ENCODE measurements at regions not wholly inside any gene's neighbourhood (a gene's known extent, or its start where the extent isn't known, plus 50 kb on each side); places are given as distances from the start of the nearest gene placed in this dataset.

DNA sequence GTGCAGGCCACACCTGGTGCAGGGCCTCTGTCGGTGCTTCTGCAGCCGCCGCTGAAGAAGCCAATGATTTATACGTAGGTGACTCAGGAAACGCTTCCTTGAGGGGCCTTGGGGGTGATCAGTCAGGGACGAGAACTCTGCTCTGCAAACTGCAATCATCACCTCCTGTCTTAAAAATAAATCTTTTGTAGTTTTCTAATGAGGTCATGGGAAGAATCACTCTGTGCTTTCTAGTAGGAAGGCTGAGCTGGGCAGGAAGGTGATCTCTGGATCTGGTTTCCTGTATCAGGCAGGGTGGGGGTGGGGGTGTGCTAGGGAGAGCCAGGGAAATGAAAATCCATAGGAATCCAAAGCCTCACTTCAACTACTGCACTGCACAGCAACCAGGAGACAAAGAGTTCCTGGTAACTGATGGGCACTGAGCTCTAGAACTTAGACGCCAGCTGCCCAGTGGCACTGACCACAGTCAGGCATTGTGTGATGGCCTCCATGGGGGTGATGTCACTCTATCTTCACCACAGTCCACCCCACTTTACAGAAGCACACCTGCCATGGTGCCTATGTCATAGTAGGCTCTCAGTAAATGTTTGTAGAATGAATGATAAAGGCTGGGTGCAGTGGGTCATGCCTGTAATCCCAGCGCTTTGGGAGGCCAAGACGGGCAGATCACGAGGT, 292.4 kb upstream of the PWP1 start:
- no peak overlapping the region for H3K9ac ChIP-seq (ENCODE audit: low read depth in 1 of 2, low read length in 2 of 2)
- no peaks in the 10 kb centered on the region for H3K36me3 ChIP-seq (ENCODE audit: control insufficient read depth in 1 of 2, insufficient read depth in 2 of 2, low read length in 2 of 2)
- no peak overlapping the region for H3K4me3 ChIP-seq (ENCODE audit: low read depth in 1 of 2, low read length in 2 of 2)
- H3K27me3 ChIP-seq (ENCODE audit: control insufficient read depth in 1 of 2, insufficient read depth in 2 of 2, low read length in 2 of 2) = no peaks in the 10 kb centered on the region
- H3K4me1 ChIP-seq (ENCODE audit: control insufficient read depth in 1 of 2, insufficient read depth in 2 of 2, low read length in 2 of 2) = peaks cover 0 to 2% of the 10 kb centered on the region in 2 donors
- H3K27ac ChIP-seq (ENCODE audit: low read depth, low read length) = no peak overlapping the region
- H3K9me3 ChIP-seq (ENCODE audit: control insufficient read depth in 1 of 2, low read length in 2 of 2) = no peaks in the 10 kb centered on the region

DNA sequence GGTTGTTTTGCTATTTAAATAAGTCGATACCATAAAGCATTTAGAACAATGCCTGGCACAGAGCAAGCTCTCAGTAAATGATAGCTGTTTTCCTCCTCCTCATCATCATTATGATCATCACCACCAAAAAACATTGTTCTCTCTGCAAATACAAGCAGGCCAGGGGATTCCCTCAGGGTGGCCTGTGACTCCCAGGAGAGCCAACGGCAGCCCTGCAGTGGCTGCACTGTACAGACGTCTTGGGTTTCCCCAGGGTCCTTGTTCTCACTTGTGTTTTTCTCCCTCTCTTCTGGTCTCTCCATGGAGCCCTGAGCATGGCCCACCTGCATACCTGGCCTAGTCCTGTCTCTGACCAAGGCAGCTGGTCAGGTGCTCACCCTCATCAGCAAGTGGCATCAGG, 290.9 kb upstream of the PWP1 start:
- H3K27ac ChIP-seq (ENCODE audit: low read depth, low read length) = no peak overlapping the region

GRCh38 chr12:107395817-107396216, 289.8 kb upstream of the PWP1 start:
- H3K4me3 ChIP-seq (ENCODE audit: low read depth in 1 of 2, low read length in 2 of 2) = no peak overlapping the region
- H3K27ac ChIP-seq (ENCODE audit: low read depth, low read length) = no peak overlapping the region
- no peaks in the 10 kb centered on the region for H3K27me3 ChIP-seq (ENCODE audit: control insufficient read depth in 1 of 2, insufficient read depth in 2 of 2, low read length in 2 of 2)
- H3K36me3 ChIP-seq (ENCODE audit: control insufficient read depth in 1 of 2, insufficient read depth in 2 of 2, low read length in 2 of 2) = no peaks in the 10 kb centered on the region
- H3K9ac ChIP-seq (ENCODE audit: low read depth in 1 of 2, low read length in 2 of 2) = no peak overlapping the region
- H3K9me3 ChIP-seq (ENCODE audit: control insufficient read depth in 1 of 2, low read length in 2 of 2) = no peaks in the 10 kb centered on the region
- H3K4me1 ChIP-seq (ENCODE audit: control insufficient read depth in 1 of 2, insufficient read depth in 2 of 2, low read length in 2 of 2) = peaks cover 0 to 5% of the 10 kb centered on the region in 2 donors

More for the DNA sequence above, 290.9 kb upstream of the PWP1 start:
- peaks cover 0 to 2% of the 10 kb centered on the region in 2 donors for H3K4me1 ChIP-seq (ENCODE audit: control insufficient read depth in 1 of 2, insufficient read depth in 2 of 2, low read length in 2 of 2)
- no peaks in the 10 kb centered on the region for H3K27me3 ChIP-seq (ENCODE audit: control insufficient read depth in 1 of 2, insufficient read depth in 2 of 2, low read length in 2 of 2)
- H3K4me3 ChIP-seq (ENCODE audit: low read depth in 1 of 2, low read length in 2 of 2) = no peak overlapping the region
- no peaks in the 10 kb centered on the region for H3K36me3 ChIP-seq (ENCODE audit: control insufficient read depth in 1 of 2, insufficient read depth in 2 of 2, low read length in 2 of 2)
- H3K9me3 ChIP-seq (ENCODE audit: control insufficient read depth in 1 of 2, low read length in 2 of 2) = no peaks in the 10 kb centered on the region
- no peak overlapping the region for H3K9ac ChIP-seq (ENCODE audit: low read depth in 1 of 2, low read length in 2 of 2)

DNA sequence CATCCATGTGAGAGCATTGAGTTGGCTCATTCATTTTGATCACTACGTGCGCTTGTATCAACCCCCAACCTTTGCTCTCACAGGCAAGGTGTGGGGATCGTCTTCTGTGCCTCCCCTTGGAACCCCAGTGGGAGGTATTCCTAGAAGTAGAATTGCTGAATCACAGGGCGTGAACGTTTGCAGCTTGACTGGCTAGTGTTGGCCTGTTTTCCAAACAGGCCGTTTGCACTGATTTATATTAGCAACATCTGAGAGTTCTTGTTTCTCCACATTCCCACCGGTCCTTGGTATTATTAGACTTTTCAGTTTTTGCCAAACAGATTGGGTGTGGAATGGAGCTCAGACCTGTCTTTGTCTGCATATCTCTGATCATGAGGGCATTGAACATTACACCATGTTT, 288.6 kb upstream of the PWP1 start:
- H3K4me1 ChIP-seq (ENCODE audit: control insufficient read depth in 1 of 2, insufficient read depth in 2 of 2, low read length in 2 of 2) = peaks cover 0 to 7% of the 10 kb centered on the region in 2 donors
- H3K27me3 ChIP-seq (ENCODE audit: control insufficient read depth in 1 of 2, insufficient read depth in 2 of 2, low read length in 2 of 2) = no peaks in the 10 kb centered on the region

GRCh38 chr12:107397890-107398500, 287.6 kb upstream of the PWP1 start:
- no peak overlapping the region for H3K27ac ChIP-seq (ENCODE audit: low read depth, low read length)
- no peaks in the 10 kb centered on the region for H3K27me3 ChIP-seq (ENCODE audit: control insufficient read depth in 1 of 2, insufficient read depth in 2 of 2, low read length in 2 of 2)
- no peak overlapping the region for H3K4me3 ChIP-seq (ENCODE audit: low read depth in 1 of 2, low read length in 2 of 2)
- no peaks in the 10 kb centered on the region for H3K9me3 ChIP-seq (ENCODE audit: control insufficient read depth in 1 of 2, low read length in 2 of 2)
- H3K36me3 ChIP-seq (ENCODE audit: control insufficient read depth in 1 of 2, insufficient read depth in 2 of 2, low read length in 2 of 2) = no peaks in the 10 kb centered on the region
- peaks cover 0 to 7% of the 10 kb centered on the region in 2 donors for H3K4me1 ChIP-seq (ENCODE audit: control insufficient read depth in 1 of 2, insufficient read depth in 2 of 2, low read length in 2 of 2)
- H3K9ac ChIP-seq (ENCODE audit: low read depth in 1 of 2, low read length in 2 of 2) = no peak overlapping the region

More for the DNA sequence above, 288.6 kb upstream of the PWP1 start:
- no peak overlapping the region for H3K27ac ChIP-seq (ENCODE audit: low read depth, low read length)
- H3K36me3 ChIP-seq (ENCODE audit: control insufficient read depth in 1 of 2, insufficient read depth in 2 of 2, low read length in 2 of 2) = no peaks in the 10 kb centered on the region
- no peaks in the 10 kb centered on the region for H3K9me3 ChIP-seq (ENCODE audit: control insufficient read depth in 1 of 2, low read length in 2 of 2)
- H3K9ac ChIP-seq (ENCODE audit: low read depth in 1 of 2, low read length in 2 of 2) = no peak overlapping the region
- no peak overlapping the region for H3K4me3 ChIP-seq (ENCODE audit: low read depth in 1 of 2, low read length in 2 of 2)

DNA sequence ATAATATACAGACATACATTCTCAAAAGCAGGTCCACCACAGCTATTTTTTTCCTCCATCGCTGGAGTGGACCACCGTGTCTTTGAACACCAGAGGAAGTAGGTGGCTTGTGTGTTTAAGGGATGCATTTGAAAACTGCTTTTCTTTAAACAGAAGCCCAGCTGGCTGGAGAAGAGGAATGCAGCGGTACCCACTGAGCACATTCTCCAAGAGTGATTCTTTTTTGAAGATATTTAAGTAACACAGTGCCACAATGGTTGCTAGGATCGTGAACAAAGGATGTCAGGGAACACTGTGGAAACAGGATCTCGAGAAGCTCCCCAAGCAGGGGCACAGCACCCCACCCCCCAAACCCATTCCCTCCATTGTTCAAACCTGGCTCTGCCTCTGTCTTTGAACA, 286.6 kb upstream of the PWP1 start:
- Histone ChIP-seq H3K27ac (ENCODE audit: low read depth, low read length) (no peak overlapping the region), H3K9ac (ENCODE audit: low read depth in 1 of 2, low read length in 2 of 2) (no peak overlapping the region)

DNA sequence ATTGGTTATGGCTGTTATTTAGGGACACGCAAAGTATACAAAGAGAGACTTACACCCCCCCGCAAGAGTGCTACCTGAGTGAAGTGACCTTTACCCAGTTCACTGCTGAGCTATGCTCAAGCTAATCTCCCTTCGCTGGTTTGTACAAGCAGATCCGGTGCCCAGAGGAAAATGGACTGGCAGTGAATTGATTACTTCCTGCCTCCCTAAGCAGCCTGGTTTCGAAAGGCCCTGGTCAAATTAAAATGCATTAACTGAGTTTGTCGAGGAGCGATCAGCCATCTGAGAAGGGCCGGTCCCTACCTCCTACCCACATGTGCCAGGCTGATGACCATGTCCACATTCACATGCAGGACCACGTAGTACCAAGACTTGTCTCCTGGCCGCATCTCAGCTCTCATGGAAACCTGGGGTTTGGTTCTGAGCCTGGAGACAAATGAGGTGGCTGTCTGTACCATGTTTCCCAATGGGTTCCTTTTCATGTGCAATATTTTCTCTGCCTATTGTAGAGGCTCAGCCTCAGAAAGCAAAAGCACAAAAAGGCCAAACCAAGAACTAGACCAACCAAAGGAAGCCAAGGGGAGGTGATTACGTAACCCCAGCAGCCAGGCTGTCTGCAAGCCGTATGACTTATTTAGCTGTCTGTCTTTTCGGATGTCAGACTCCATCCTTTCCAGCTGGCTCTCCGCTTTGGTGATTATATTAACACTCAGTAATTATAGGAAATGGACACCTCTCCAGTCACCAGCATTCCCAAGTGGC, 284.7 kb upstream of the PWP1 start:
- peaks cover 0 to 7% of the 10 kb centered on the region in 2 donors for H3K4me1 ChIP-seq (ENCODE audit: control insufficient read depth in 1 of 2, insufficient read depth in 2 of 2, low read length in 2 of 2)
- no peaks in the 10 kb centered on the region for H3K9me3 ChIP-seq (ENCODE audit: control insufficient read depth in 1 of 2, low read length in 2 of 2)
- H3K36me3 ChIP-seq (ENCODE audit: control insufficient read depth in 1 of 2, insufficient read depth in 2 of 2, low read length in 2 of 2) = no peaks in the 10 kb centered on the region
- no peak overlapping the region for H3K9ac ChIP-seq (ENCODE audit: low read depth in 1 of 2, low read length in 2 of 2)
- no peak overlapping the region for H3K4me3 ChIP-seq (ENCODE audit: low read depth in 1 of 2, low read length in 2 of 2)
- H3K27ac ChIP-seq (ENCODE audit: low read depth, low read length) = no peak overlapping the region
- H3K27me3 ChIP-seq (ENCODE audit: control insufficient read depth in 1 of 2, insufficient read depth in 2 of 2, low read length in 2 of 2) = no peaks in the 10 kb centered on the region

More for the DNA sequence above, 286.6 kb upstream of the PWP1 start:
- H3K9me3 ChIP-seq (ENCODE audit: control insufficient read depth in 1 of 2, low read length in 2 of 2) = no peaks in the 10 kb centered on the region
- H3K36me3 ChIP-seq (ENCODE audit: control insufficient read depth in 1 of 2, insufficient read depth in 2 of 2, low read length in 2 of 2) = no peaks in the 10 kb centered on the region
- no peak overlapping the region for H3K4me3 ChIP-seq (ENCODE audit: low read depth in 1 of 2, low read length in 2 of 2)
- H3K27me3 ChIP-seq (ENCODE audit: control insufficient read depth in 1 of 2, insufficient read depth in 2 of 2, low read length in 2 of 2) = no peaks in the 10 kb centered on the region
- H3K4me1 ChIP-seq (ENCODE audit: control insufficient read depth in 1 of 2, insufficient read depth in 2 of 2, low read length in 2 of 2) = peaks cover 0 to 7% of the 10 kb centered on the region in 2 donors

DNA sequence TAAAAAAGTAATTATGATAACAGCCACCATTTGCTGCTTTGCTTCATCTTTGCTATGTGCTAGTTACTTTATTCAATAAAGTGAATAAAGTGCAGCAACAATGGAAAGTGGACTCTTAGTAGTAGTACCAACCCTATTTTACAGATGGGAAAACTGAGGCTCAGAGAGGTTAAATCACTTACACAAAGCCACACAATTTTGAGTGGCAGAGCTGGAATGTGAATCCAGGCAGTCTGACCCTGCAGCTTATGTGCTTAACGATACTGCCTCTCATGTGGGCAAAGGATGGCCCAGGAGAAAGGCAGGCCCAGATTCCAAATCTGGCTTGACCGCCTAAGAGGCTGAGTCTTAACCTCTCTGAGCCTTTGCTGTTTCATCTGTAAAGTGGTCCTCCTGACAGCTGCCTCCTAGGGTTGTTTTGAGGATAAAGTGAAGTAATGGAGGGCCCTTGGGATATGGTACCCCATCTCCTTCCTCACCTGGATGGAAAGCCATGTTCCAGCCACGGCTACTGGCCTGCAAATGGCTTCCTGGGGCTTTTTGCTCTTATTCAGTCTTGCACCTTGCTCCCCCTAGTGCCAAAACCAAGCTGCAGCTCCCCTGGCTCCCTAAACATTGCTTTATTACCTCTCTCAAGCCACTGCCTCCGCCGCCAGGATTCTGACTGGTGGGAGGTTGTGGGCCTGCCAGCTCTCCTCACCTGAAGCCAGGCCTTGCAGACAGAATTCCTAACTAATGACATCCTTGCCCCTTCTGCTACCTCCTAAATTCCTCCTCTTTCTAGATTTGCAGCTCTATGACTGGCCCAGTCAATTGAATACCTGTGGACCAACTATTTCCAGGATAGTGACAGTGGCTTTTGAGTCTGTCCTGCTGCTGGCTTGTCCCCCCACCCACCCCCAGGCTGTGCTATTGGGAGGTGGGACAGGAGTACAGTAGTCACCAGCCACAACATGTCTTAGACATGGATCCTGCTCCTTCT, 283.3 kb upstream of the PWP1 start:
- Histone ChIP-seq H3K9me3 (ENCODE audit: control insufficient read depth in 1 of 2, low read length in 2 of 2) (no peaks in the 10 kb centered on the region), H3K27me3 (ENCODE audit: control insufficient read depth in 1 of 2, insufficient read depth in 2 of 2, low read length in 2 of 2) (no peaks in the 10 kb centered on the region), H3K4me3 (ENCODE audit: low read depth in 1 of 2, low read length in 2 of 2) (no peak overlapping the region), H3K27ac (ENCODE audit: low read depth, low read length) (no peak overlapping the region), H3K9ac (ENCODE audit: low read depth in 1 of 2, low read length in 2 of 2) (no peak overlapping the region), H3K36me3 (ENCODE audit: control insufficient read depth in 1 of 2, insufficient read depth in 2 of 2, low read length in 2 of 2) (no peaks in the 10 kb centered on the region), H3K4me1 (ENCODE audit: control insufficient read depth in 1 of 2, insufficient read depth in 2 of 2, low read length in 2 of 2) (peaks cover 0 to 5% of the 10 kb centered on the region in 2 donors)

DNA sequence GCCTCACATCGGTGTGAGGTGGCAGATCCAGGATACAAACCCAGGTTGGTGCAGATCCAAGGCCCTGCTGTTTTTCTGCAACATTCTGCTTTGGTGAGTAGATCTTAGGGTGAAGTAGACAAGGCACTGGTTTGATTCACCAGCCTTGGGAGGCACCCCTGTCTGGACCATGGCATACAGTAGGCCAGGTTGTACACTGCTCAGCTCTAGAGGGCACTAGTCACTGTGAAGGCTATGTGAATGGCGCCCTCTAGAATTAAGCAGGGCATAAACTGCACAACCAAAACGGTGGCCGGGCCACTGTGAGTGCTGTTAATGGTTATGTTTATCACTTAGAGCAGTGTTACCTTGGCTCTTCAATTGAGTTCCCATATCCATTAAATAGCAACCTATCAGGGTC, 280.6 kb upstream of the PWP1 start:
- Histone ChIP-seq H3K4me1 (ENCODE audit: control insufficient read depth in 1 of 2, insufficient read depth in 2 of 2, low read length in 2 of 2) (peaks cover 0 to 5% of the 10 kb centered on the region in 2 donors), H3K36me3 (ENCODE audit: control insufficient read depth in 1 of 2, insufficient read depth in 2 of 2, low read length in 2 of 2) (no peaks in the 10 kb centered on the region), H3K27me3 (ENCODE audit: control insufficient read depth in 1 of 2, insufficient read depth in 2 of 2, low read length in 2 of 2) (no peaks in the 10 kb centered on the region), H3K27ac (ENCODE audit: low read depth, low read length) (no peak overlapping the region), H3K9me3 (ENCODE audit: control insufficient read depth in 1 of 2, low read length in 2 of 2) (no peaks in the 10 kb centered on the region), H3K9ac (ENCODE audit: low read depth in 1 of 2, low read length in 2 of 2) (no peak overlapping the region), H3K4me3 (ENCODE audit: low read depth in 1 of 2, low read length in 2 of 2) (no peak overlapping the region)

Measured in duodenal mucosa (tissue), 2 donors.